HG03025 (cell line): ENCODE measurements at regions not wholly inside any gene's neighbourhood (a gene's known extent, or its start where the extent isn't known, plus 50 kb on each side); places are given as distances from the start of the nearest gene placed in this dataset.
"Not testable (repeated sequence)": the region's sequence is repeated elsewhere in the genome, so short reads cannot be mapped to it uniquely, and the experiment has no call there.

ENCODE experiments used
- ATAC-seq: cut with Tn5 transposase; IDR thresholded peaks from one replicate; pipeline ENCODE4 v1.9.1; 2021; ENCODE audit warnings: mild to moderate bottlenecking, moderate library complexity; ENCODE audit not compliant: unreplicated experiment, low FRiP score

- no peak for ATAC-seq
These were observed 260.5 kb upstream of the MYT1L start for GRCh38 chr2:2591542-2591940.

- no peak for ATAC-seq
These were observed 259.9 kb upstream of the MYT1L start for GRCh38 chr2:2590841-2591541.

GRCh38 chr2:2590141-2590540 is 259.1 kb upstream of the MYT1L start:
- no peak for ATAC-seq

GRCh38 chr2:2588777-2589176 is 257.7 kb upstream of the MYT1L start:
- no peak for ATAC-seq

- ATAC-seq: no peak
These were observed 256.3 kb upstream of the MYT1L start for GRCh38 chr2:2587354-2587753.

- ATAC-seq: no peak
These were observed 255.9 kb upstream of the MYT1L start for GRCh38 chr2:2586931-2587330.

- ATAC-seq: no peak
These were observed 255.1 kb upstream of the MYT1L start for GRCh38 chr2:2586068-2586776.

- no peak for ATAC-seq
These were observed 252.0 kb upstream of the MYT1L start for GRCh38 chr2:2582998-2583545.

- no peak for ATAC-seq
These were observed 250.5 kb upstream of the MYT1L start for GRCh38 chr2:2581331-2582159.

- not testable (repeated sequence) for ATAC-seq
These were observed 249.8 kb upstream of the MYT1L start for GRCh38 chr2:2580841-2581240.

GRCh38 chr2:2580341-2580740 is 249.3 kb upstream of the MYT1L start:
- ATAC-seq: no peak

GRCh38 chr2:2579814-2580213 is 248.7 kb upstream of the MYT1L start:
- no peak for ATAC-seq

GRCh38 chr2:2577407-2577831 is 246.3 kb upstream of the MYT1L start:
- ATAC-seq: no peak

GRCh38 chr2:2575870-2576386 is 244.9 kb upstream of the MYT1L start:
- ATAC-seq: no peak

GRCh38 chr2:2575181-2575577 is 244.1 kb upstream of the MYT1L start:
- no peak for ATAC-seq

GRCh38 chr2:2574401-2575180 is 243.5 kb upstream of the MYT1L start:
- no peak for ATAC-seq

GRCh38 chr2:2573658-2574293 is 242.7 kb upstream of the MYT1L start:
- no peak for ATAC-seq

- ATAC-seq: no peak
These were observed 242.1 kb upstream of the MYT1L start for GRCh38 chr2:2573205-2573604.

- ATAC-seq: no peak
These were observed 241.5 kb upstream of the MYT1L start for GRCh38 chr2:2572393-2573204.
